IMR-90 (cell line): ENCODE measurements at regions not wholly inside any gene's neighbourhood (a gene's known extent, or its start where the extent isn't known, plus 50 kb on each side); places are given as distances from the start of the nearest gene placed in this dataset.

ENCODE experiments used
- ATAC-seq: fragments of 200-7000 bp; cut with Tn5 transposase; 2 replicates; pipeline ENCODE4 v1.9.1; 2020; ENCODE audit warnings: low read depth, mild to moderate bottlenecking, moderate library complexity
- BruUV-seq: library from RNA; stranded (reverse); fragments of 400-500 nt; replicated peaks from 2 replicates; lab custom pipeline; 2021; lab: Mats Ljungman, UMichigan
- CTCF ChIA-PET: fragments of 300-600 bp; formaldehyde crosslinking; extraction: SDS; loops from one replicate; lab custom pipeline; 2021; ENCODE audit warnings: antibody characterized with exemption; lab: Yijun Ruan, JAX
- POLR2A ChIA-PET: fragments of 300-600 bp; sonication (Branson Sonifier 250); formaldehyde crosslinking; loops from one replicate; lab custom pipeline; 2022; ENCODE audit warnings: antibody characterized with exemption; ENCODE audit not compliant: unreplicated experiment; lab: Charles Lee
- DNase-seq: peaks from one replicate; pipeline ENCODE4 v3.0.0; 2013
- H2AFZ ChIP-seq: replicated peaks from 2 replicates; pipeline ENCODE3; 2013; ENCODE audit warnings: low read length, mild to moderate bottlenecking; ENCODE audit not compliant: poor library complexity
- H2AK5ac ChIP-seq: 2 replicates; pipeline ENCODE4 v1.6.1; 2013; ENCODE audit warnings: low read depth, low read length, inconsistent platforms
- H2AK9ac ChIP-seq: replicated peaks from 2 replicates; pipeline ENCODE3; 2013; ENCODE audit warnings: mild to moderate bottlenecking, low read depth, low read length, moderate library complexity; ENCODE audit not compliant: poor library complexity
- H2BK120ac ChIP-seq: 2 replicates; pipeline ENCODE4 v1.6.1; 2013; ENCODE audit warnings: low read depth, low read length, inconsistent platforms
- H2BK15ac ChIP-seq: 3 replicates; pipeline ENCODE4 v1.6.1; 2013; ENCODE audit warnings: low read depth, low read length, inconsistent platforms
- H2BK20ac ChIP-seq: 2 replicates; pipeline ENCODE4 v1.6.1; 2013; ENCODE audit warnings: low read depth, mild to moderate bottlenecking, inconsistent platforms, low read length, moderate library complexity
- H2BK5ac ChIP-seq: 2 replicates; pipeline ENCODE4 v1.6.1; 2013; ENCODE audit warnings: mild to moderate bottlenecking, low read depth, low read length, inconsistent platforms; ENCODE audit not compliant: poor library complexity, severe bottlenecking
- H3K14ac ChIP-seq: replicated peaks from 2 replicates; pipeline ENCODE4 v1.6.1; 2013; ENCODE audit warnings: low read depth, low read length, inconsistent platforms
- H3K18ac ChIP-seq: 2 replicates; pipeline ENCODE4 v1.6.1; 2013; ENCODE audit warnings: low read depth, low read length, control low read depth
- H3K23ac ChIP-seq: 2 replicates; pipeline ENCODE4 v1.6.1; 2013; ENCODE audit warnings: low read depth, low read length, inconsistent platforms
- H3K27ac ChIP-seq: 2 replicates; pipeline ENCODE4 v1.5.1; 2013; ENCODE audit warnings: mild to moderate bottlenecking, control low read depth, low read length; ENCODE audit not compliant: insufficient read depth
- H3K27me3 ChIP-seq: 2 replicates; pipeline ENCODE4 v1.6.1; 2013; ENCODE audit warnings: low read length; ENCODE audit not compliant: control insufficient read depth, insufficient read depth
- H3K36me3 ChIP-seq: 2 replicates; pipeline ENCODE4 v1.6.1; 2013; ENCODE audit warnings: low read length, mixed read lengths; ENCODE audit not compliant: control insufficient read depth, insufficient read depth
- H3K4ac ChIP-seq: 2 replicates; pipeline ENCODE4 v1.6.1; 2013; ENCODE audit warnings: low read depth, low read length, inconsistent platforms
- H3K4me1 ChIP-seq: 2 replicates; pipeline ENCODE4 v1.6.1; 2013; ENCODE audit warnings: low read length, mixed read lengths; ENCODE audit not compliant: control insufficient read depth, insufficient read depth
- H3K4me2 ChIP-seq: 2 replicates; pipeline ENCODE4 v1.6.1; 2013; ENCODE audit warnings: low read depth, mild to moderate bottlenecking, control low read depth, low read length, moderate library complexity
- H3K4me3 ChIP-seq: 2 replicates; pipeline ENCODE4 v1.5.1; 2013; ENCODE audit warnings: low read depth, mild to moderate bottlenecking, control low read depth, low read length, moderate library complexity; ENCODE audit not compliant: insufficient read depth
- H3K56ac ChIP-seq: 2 replicates; pipeline ENCODE4 v1.6.1; 2013; ENCODE audit warnings: low read length, inconsistent platforms; ENCODE audit not compliant: insufficient read depth; ENCODE audit errors: extremely low read depth
- H3K79me1 ChIP-seq, 2 experiments: 2 replicates each; pipeline ENCODE4 v1.6.1; 2013; ENCODE audit warnings: low read length in 2 of 2, inconsistent platforms in 1 of 2, low read depth in 1 of 2
- H3K9ac ChIP-seq: 2 replicates; pipeline ENCODE4 v1.6.1; 2013; ENCODE audit warnings: low read depth, low read length, control low read depth
- H3K9me1 ChIP-seq: 2 replicates; pipeline ENCODE4 v1.6.1; 2013; ENCODE audit warnings: low read length, inconsistent platforms; ENCODE audit not compliant: insufficient read depth
- H3K9me3 ChIP-seq: 2 replicates; pipeline ENCODE4 v1.6.1; 2013; ENCODE audit warnings: low read length; ENCODE audit not compliant: control insufficient read depth, insufficient read depth
- H4K20me1 ChIP-seq: 2 replicates; pipeline ENCODE4 v1.6.1; 2013; ENCODE audit warnings: low read length, inconsistent platforms; ENCODE audit not compliant: insufficient read depth
- H4K5ac ChIP-seq: 2 replicates; pipeline ENCODE4 v1.6.1; 2013; ENCODE audit warnings: mild to moderate bottlenecking, low read depth, low read length, control low read depth
- H4K8ac ChIP-seq, 2 experiments: 2 replicates each; pipeline ENCODE4 v1.6.1; 2013; ENCODE audit warnings: low read depth in 2 of 2, low read length in 2 of 2, control low read depth in 1 of 2, inconsistent platforms in 1 of 2
- H4K91ac ChIP-seq: 2 replicates; pipeline ENCODE4 v1.6.1; 2013; ENCODE audit warnings: low read depth, low read length, inconsistent platforms; ENCODE audit not compliant: insufficient read depth
- BHLHE40 ChIP-seq: fragments of 150-350 bp; IDR thresholded peaks from 2 replicates; pipeline ENCODE4 v1.6.1; 2016; ENCODE audit warnings: mild to moderate bottlenecking, low read depth, low read length
- CEBPB ChIP-seq: IDR thresholded peaks from 2 replicates; pipeline ENCODE4 v1.6.1; 2012; ENCODE audit warnings: low read depth, low read length, improper control_type of control experiment
- CHD1 ChIP-seq: IDR thresholded peaks from 2 replicates; pipeline ENCODE4 v1.6.1; 2012; ENCODE audit warnings: low read depth, low read length, improper control_type of control experiment
- FOS ChIP-seq: fragments of 150-350 bp; IDR thresholded peaks from 2 replicates; pipeline ENCODE4 v1.6.1; 2016; ENCODE audit warnings: low read depth, low read length
- MAFK ChIP-seq: IDR thresholded peaks from 2 replicates; pipeline ENCODE4 v1.6.1; 2012; ENCODE audit warnings: low read depth, low read length, improper control_type of control experiment
- MAZ ChIP-seq: IDR thresholded peaks from 2 replicates; pipeline ENCODE4 v1.6.1; 2012; ENCODE audit warnings: low read depth, mild to moderate bottlenecking, low read length, improper control_type of control experiment, moderate library complexity, borderline replicate concordance
- MXI1 ChIP-seq: IDR thresholded peaks from 2 replicates; pipeline ENCODE4 v1.6.1; 2012; ENCODE audit warnings: low read depth, mild to moderate bottlenecking, low read length, moderate library complexity, borderline replicate concordance
- NFE2L2 ChIP-seq: fragments of 150-350 bp; IDR thresholded peaks from 2 replicates; pipeline ENCODE4 v1.6.1; 2016; ENCODE audit warnings: low read depth, mild to moderate bottlenecking, low read length
- POLR2A ChIP-seq: IDR thresholded peaks from 2 replicates; pipeline ENCODE4 v1.6.1; 2012; ENCODE audit warnings: mild to moderate bottlenecking, low read depth, low read length
- RAD21 ChIP-seq: IDR thresholded peaks from 2 replicates; pipeline ENCODE4 v1.6.1; 2012; ENCODE audit warnings: low read length, improper control_type of control experiment
- RCOR1 ChIP-seq: IDR thresholded peaks from 2 replicates; pipeline ENCODE4 v1.6.1; 2012; ENCODE audit warnings: mild to moderate bottlenecking, low read length, improper control_type of control experiment; ENCODE audit not compliant: insufficient replicate concordance
- RFX5 ChIP-seq: IDR thresholded peaks from 2 replicates; pipeline ENCODE4 v1.8.0; 2012; ENCODE audit warnings: low read depth, mild to moderate bottlenecking, low read length, moderate library complexity
- SMC3 ChIP-seq: fragments of 150-350 bp; IDR thresholded peaks from 2 replicates; pipeline ENCODE4 v1.6.1; 2016; ENCODE audit warnings: low read depth, mild to moderate bottlenecking, antibody characterized with exemption, low read length, moderate library complexity
- USF2 ChIP-seq: fragments of 150-350 bp; IDR thresholded peaks from 2 replicates; pipeline ENCODE4 v1.6.1; 2017; ENCODE audit warnings: mild to moderate bottlenecking, antibody characterized with exemption, low read length, low read depth
- WGBS, 2 experiments: methylation state at CpG; one replicate each; pipeline versions ENCODE4 v1.1.5 to v1.1.7; 2013; ENCODE audit warnings: missing lambda C conversion rate in 2 of 2; ENCODE audit not compliant: insufficient read length in 1 of 2; ENCODE audit errors: extremely low coverage in 2 of 2; 5-methylcytosine and 5-hydroxymethylcytosine counted together
- dilution Hi-C: fragments of 300-500 bp; cut with HindIII; formaldehyde crosslinking; loops from one replicate; pipeline ENCODE4 v1.14.3; 2018; ENCODE audit warnings: low sequenced_read_pairs; ENCODE audit not compliant: unreplicated experiment
- in situ Hi-C: fragments of 300-500 bp; cut with MboI; formaldehyde crosslinking; loops from 3 replicates; pipeline ENCODE4 v1.14.3; 2019; ENCODE audit warnings: low sequenced_read_pairs, inconsistent platforms, mixed read lengths
- intact Hi-C: fragments of 100-400 bp; cut with micrococcal nuclease; formaldehyde crosslinking; loops from 2 replicates; pipeline ENCODE4 v1.10.0; 2022
- TF ChIP-seq, protein P1 (sequence below): fragments of 150-350 bp; IDR thresholded peaks from 2 replicates; pipeline ENCODE4 v1.6.1; 2016; ENCODE audit warnings: low read depth, mild to moderate bottlenecking, low read length, moderate library complexity, borderline replicate concordance
- TF ChIP-seq, protein P2 (sequence below): conservative IDR thresholded peaks from 2 replicates; pipeline ENCODE4 v1.5.1; 2012; ENCODE audit warnings: mild to moderate bottlenecking, low read depth, low read length, improper control_type of control experiment

GRCh38 chr13:60957816-60958215, 457.8 kb downstream of the PCDH20 start:
- no CpG with 5 or more reads among the region's 1 CpG for WGBS, 2 experiments
- ChIA-PET CTCF (no interaction called here), POLR2A (no interaction called here)
- Histone ChIP-seq H3K36me3 (no peaks in the 10 kb centered on the region), H3K4me2 (no peak overlapping the region), H3K4ac (no peak overlapping the region), H3K79me1 (no peaks in the 10 kb centered on the region), H4K5ac (no peak overlapping the region), H3K4me1 (no peaks in the 10 kb centered on the region), H4K91ac (no peak overlapping the region), H2BK15ac (no peak overlapping the region), H2BK120ac (no peak overlapping the region), H2AK9ac (no peak overlapping the region), H3K23ac (no peak overlapping the region), H4K8ac (no peak overlapping the region), H3K9me1 (no peaks in the 10 kb centered on the region), H3K9me3 (no peaks in the 10 kb centered on the region), H3K4me3 (no peak overlapping the region), H4K20me1 (no peaks in the 10 kb centered on the region), H3K18ac (no peak overlapping the region), H2AK5ac (no peak overlapping the region), H2AFZ (no peak overlapping the region), H2BK5ac (no peak overlapping the region), H3K9ac (no peak overlapping the region), H3K27me3 (no peaks in the 10 kb centered on the region), H3K27ac (no peak overlapping the region), H2BK20ac (no peak overlapping the region), H3K14ac (no peak overlapping the region), H3K56ac (no peak overlapping the region)
- in situ Hi-C loops = no loop called here
- dilution Hi-C loops = no loop called here
- DNase-seq (no peak), ATAC-seq (no peak)
- TF ChIP-seq MXI1 (no peak), RCOR1 (no peak), SMC3 (no peak), CEBPB (no peak), NFE2L2 (no peak), RAD21 (no peak), FOS (no peak), RFX5 (no peak), BHLHE40 (no peak), MAZ (no peak), USF2 (no peak), POLR2A (no peak), MAFK (no peak), CHD1 (no peak)
- TF ChIP-seq, protein P1, sequence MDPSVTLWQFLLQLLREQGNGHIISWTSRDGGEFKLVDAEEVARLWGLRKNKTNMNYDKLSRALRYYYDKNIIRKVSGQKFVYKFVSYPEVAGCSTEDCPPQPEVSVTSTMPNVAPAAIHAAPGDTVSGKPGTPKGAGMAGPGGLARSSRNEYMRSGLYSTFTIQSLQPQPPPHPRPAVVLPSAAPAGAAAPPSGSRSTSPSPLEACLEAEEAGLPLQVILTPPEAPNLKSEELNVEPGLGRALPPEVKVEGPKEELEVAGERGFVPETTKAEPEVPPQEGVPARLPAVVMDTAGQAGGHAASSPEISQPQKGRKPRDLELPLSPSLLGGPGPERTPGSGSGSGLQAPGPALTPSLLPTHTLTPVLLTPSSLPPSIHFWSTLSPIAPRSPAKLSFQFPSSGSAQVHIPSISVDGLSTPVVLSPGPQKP = no peak
- TF ChIP-seq, protein P2, sequence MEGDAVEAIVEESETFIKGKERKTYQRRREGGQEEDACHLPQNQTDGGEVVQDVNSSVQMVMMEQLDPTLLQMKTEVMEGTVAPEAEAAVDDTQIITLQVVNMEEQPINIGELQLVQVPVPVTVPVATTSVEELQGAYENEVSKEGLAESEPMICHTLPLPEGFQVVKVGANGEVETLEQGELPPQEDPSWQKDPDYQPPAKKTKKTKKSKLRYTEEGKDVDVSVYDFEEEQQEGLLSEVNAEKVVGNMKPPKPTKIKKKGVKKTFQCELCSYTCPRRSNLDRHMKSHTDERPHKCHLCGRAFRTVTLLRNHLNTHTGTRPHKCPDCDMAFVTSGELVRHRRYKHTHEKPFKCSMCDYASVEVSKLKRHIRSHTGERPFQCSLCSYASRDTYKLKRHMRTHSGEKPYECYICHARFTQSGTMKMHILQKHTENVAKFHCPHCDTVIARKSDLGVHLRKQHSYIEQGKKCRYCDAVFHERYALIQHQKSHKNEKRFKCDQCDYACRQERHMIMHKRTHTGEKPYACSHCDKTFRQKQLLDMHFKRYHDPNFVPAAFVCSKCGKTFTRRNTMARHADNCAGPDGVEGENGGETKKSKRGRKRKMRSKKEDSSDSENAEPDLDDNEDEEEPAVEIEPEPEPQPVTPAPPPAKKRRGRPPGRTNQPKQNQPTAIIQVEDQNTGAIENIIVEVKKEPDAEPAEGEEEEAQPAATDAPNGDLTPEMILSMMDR = no peak
- no TSS peak for BruUV-seq
- intact Hi-C loops = no loop called here
